HG03442 (cell line): ENCODE measurements at regions not wholly inside any gene's neighbourhood (a gene's known extent, or its start where the extent isn't known, plus 50 kb on each side); places are given as distances from the start of the nearest gene placed in this dataset.
"Not testable (repeated sequence)": the region's sequence is repeated elsewhere in the genome, so short reads cannot be mapped to it uniquely, and the experiment has no call there.

ENCODE experiments used
- ATAC-seq: cut with Tn5 transposase; IDR thresholded peaks from one replicate; pipeline ENCODE4 v1.9.1; 2021; ENCODE audit warnings: mild to moderate bottlenecking, moderate library complexity; ENCODE audit not compliant: unreplicated experiment

DNA sequence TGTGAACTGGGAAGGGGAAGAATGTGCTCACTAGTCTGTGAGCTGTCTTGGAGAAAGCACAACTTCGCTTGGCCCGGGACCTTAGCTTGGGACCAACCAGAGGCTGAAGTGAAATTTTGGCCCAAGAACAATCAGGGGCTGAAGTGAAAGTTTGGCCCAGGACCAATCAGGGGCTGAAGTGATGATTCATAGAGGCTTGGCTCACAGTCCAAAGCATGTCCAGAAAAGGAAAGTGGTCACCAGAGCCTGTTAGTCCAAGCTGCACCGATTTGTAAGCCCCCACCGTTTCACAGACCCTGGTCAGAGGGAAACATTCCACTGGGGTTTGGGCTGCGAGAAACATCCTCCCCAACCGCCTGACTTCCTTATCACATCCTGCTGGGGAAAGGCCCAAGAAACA, 763.3 kb downstream of the SPATA31A7 start:
- not testable (repeated sequence) for ATAC-seq

DNA sequence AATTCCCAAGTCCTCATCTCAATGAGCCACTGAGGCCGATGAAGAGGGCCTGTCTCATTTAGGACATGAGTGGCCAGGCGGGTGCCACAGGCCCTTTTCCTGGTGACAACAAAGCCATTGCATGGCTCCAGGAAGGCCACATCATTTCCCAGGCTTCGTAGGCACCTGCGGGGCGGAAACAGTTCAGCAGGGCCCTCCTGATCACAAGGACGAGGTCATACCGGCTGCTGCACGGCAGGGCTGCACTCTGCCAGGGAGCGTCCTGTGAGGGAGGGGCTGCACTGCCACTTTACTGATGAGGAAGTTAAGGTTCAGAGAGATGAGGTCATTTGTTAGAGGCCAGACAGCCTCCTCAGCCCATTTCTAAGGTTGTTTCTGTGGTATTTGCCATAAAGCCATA, 781.8 kb downstream of the SPATA31A7 start:
- not testable (repeated sequence) for ATAC-seq

DNA sequence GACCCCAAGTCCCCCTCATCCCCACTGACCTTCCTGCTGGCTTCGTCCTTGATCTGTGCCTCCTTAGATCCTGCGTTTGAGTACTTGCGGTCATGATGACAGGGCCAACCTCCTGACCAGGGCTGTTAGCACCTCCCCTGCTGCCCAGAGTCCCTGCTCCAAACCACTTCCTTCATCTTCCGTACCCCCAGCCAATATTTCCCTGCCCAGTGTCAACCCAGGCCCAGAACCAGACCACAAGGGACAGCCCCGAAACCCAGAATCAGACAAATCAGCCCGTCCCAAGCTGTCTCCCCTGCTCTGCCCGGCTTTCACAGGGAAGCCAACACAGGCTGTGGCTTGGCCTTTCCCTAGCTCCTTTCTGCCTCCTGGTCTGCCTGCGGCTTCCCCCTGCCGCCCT, 784.7 kb downstream of the SPATA31A7 start:
- ATAC-seq: not testable (repeated sequence)

DNA sequence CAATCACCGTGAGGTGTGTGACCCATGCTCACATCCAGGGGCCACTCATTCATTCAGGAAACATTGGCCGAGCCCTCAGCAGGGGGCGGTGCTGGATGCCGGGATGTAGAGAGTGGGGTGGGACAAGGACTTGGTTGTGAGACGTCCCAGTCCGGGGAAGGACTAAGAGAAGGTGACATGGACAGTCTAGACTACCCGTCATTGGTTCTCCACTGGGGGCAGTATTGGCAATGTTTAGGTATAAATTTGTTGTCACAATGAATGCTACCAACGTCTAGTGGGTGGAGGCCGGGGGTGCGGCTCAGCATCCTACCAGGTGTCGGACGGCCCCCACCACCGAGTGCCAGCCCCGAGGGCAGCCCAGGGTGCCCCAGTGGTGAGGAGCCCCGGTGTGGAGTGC, 786.5 kb downstream of the SPATA31A7 start:
- ATAC-seq: not testable (repeated sequence)

DNA sequence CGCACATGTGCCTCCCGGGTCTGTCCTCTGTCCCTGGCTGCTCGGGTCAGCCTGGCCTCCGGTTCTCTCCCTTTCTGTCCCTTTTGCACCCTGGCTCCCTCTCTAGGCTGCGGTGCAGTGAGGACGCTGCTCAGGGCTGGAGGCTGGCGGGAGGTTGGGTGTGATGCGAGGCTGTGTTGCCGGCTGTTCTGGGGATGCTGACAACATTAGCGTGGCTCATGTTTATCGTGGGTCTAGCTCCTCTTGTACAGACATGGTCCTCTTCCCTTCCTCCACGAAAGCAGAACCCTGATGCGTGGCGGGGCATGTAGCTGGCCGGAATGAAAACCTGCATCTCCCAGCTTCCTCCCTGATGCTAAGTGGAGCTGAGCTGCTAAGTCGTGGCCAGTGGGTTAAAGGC, 792.9 kb downstream of the SPATA31A7 start:
- ATAC-seq: not testable (repeated sequence)

DNA sequence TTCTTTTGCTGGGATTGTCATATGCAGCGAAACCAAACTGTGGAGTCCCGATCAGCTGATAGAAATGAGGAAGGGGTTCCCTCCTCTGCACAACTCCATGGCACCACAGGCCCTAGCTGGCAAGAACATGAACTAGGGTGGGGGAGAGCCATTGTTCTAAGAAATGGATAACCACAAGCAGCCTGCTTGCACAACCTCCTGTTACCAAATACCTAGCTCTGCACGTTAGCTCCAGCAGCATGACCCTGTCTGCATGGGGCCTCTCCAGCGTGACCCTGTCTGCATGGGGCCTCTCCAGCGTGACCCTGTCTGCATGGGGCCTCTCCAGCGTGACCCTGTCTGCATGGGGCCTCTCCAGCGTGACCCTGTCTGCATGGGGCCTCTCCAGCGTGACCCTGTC, 793.6 kb downstream of the SPATA31A7 start:
- ATAC-seq: not testable (repeated sequence)

DNA sequence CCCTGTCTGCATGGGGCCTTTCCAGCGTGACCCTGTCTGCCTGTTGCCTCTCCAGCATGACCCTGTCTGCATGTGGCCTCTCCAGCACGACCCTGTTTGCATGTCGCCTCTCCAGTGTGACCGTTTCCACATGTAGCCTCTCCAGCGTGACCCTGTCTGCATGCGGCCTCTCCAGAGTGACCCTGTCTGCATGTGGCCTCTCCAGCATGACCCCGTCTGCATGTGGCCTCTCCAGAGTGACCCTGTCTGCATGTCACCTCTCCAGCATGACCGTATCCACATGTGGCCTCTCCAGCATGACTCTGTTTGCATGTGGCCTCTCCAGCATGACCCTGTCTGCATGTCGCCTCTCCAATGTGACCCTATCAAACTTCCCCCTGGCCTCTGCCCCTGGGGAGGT, 794.1 kb downstream of the SPATA31A7 start:
- ATAC-seq: not testable (repeated sequence)

DNA sequence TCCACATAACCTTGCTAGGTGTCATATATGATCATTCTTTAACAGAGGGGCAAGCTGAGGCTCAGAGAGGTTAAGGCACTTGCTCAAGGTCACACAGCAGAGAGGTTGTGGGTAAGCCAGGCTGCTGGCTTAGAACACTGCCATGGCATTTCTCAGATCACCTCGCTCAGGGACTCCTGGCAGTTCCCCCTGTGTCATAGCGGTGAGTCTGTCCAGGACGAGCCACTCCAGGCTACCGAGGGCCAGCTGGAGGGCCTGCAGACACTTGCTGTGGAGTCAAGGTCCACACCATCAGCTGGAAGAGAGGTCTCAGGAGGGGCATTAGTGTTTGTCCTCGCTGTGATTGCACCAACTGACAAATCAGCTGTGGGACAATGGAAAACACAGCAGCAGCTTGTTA, 794.7 kb downstream of the SPATA31A7 start:
- not testable (repeated sequence) for ATAC-seq

DNA sequence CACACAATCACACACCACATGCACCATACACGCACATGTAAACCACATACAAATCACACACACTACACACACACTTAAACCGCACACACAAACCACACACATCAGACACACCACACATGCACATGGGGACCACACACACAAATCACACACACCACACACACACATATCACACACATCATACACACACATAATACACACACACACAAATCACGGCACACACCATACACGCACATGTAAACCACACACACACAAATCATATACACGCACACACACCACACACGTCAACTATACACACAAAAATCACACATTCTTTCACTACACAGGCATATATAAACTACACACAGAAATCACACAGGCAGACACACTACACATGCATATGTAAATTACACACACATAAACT, 802.3 kb downstream of the SPATA31A7 start:
- not testable (repeated sequence) for ATAC-seq

DNA sequence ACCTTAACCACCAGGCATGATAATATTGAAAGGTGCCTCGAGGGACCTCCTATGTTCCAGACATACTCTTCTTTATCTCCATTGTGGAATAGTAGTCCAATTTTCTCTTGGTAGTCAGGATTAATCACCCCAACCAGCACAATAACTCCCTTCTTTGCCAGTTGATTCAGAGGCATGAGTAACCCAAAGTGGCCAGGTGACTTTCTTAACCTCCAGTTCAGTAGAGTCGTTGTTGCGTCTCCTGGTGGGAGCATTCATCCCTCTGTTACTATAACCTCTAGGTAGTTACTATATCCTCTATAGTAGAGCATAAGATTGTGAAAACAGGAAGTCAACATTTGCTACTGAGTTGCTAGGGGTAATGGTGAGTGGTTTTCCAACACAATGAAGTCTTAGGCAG, 842.6 kb downstream of the SPATA31A7 start:
- not testable (repeated sequence) for ATAC-seq

DNA sequence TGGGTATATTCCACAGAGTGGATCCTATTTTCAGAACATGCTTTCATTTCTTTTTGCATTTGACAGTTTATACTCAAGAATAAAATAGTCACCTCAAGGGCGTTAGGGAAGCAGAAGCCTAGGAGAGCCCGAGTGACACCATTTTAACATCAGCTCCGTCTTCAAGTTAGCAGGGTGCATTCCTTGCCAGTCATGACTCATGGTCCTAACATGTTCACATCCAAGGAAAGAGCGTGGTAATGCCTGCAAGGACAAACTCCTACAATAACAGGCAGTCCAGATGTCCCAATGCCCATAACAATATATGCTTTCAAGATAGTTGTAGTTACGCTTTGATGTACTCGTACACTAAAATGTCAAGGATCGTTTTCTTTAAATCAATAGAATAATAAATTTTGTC, 848.4 kb downstream of the SPATA31A7 start:
- not testable (repeated sequence) for ATAC-seq

DNA sequence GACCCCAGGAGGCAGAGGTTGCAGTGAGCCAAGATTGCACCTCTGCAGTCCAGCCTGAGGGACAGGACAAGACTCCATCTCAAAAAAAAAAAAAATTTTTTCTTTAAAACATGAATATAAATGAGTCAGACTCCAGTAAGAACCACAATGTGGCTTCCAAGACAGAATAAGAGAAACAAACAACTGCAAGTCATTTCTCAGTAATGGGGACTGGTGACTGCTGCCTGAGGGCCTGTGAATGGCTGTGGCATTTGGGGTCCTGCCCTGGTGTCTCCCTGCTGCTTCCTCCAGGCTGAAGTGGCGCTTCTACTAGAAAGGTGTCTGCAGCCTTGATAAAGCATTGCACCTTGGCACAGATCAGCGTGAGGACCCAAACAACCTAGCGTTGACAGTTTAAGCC, 868.3 kb downstream of the SPATA31A7 start:
- not testable (repeated sequence) for ATAC-seq

DNA sequence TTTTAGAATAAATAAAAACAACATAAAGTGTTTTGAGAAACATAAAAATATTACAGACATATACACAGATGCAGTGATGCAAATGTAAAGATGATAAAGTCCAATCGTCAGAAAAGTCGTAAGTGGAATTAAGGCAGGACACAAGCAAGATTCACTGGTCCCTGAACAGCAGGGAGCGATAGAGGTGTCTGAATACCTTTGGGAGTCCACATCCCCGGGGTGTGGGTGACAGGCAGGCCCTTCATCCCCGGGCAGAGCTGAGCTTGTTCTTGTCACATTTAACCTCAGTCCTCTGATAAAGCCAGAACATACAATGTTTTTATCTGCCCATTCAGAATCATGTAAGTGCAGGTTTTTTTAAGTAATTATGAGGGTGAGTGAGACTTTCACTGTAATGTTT, 881.2 kb downstream of the SPATA31A7 start:
- ATAC-seq: not testable (repeated sequence)

DNA sequence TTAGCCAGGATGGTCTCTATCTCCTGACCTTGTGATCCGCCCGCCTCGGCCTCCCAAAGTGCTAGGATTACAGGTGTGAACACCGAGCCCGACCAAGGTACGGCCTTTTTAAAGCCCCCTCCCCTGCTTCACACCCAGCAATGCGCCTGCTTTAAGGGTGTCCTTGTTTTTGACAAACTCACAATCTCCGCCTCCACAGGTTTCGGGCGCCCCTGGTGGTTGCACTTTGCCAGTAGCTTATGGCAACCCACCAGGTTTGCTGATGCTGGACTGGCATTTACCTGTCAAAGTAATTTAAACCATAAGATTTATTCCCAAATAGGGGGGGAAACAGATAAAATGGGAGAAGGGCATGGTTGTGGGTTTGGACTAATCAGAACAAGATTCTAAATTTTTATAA, 883.6 kb downstream of the SPATA31A7 start:
- ATAC-seq: not testable (repeated sequence)

DNA sequence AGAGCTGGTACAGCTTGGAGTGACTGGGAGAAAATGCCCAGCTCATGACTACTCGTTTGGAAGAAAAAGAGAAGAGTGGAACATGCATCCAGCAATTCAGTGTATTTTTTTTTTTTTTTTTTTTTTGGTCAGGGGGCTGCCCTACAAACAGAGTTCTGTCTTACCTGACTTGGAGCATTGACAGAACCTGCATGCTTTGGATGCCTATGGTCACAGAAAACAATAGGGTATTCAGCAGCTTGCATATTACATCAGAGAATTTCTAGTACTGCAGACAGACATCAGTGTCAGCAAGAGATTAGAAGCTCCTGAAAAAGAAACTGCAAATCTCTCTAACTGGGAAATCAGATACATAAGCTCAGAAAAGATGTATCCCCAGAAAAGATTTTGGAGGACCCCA, 894.4 kb downstream of the SPATA31A7 start:
- not testable (repeated sequence) for ATAC-seq

DNA sequence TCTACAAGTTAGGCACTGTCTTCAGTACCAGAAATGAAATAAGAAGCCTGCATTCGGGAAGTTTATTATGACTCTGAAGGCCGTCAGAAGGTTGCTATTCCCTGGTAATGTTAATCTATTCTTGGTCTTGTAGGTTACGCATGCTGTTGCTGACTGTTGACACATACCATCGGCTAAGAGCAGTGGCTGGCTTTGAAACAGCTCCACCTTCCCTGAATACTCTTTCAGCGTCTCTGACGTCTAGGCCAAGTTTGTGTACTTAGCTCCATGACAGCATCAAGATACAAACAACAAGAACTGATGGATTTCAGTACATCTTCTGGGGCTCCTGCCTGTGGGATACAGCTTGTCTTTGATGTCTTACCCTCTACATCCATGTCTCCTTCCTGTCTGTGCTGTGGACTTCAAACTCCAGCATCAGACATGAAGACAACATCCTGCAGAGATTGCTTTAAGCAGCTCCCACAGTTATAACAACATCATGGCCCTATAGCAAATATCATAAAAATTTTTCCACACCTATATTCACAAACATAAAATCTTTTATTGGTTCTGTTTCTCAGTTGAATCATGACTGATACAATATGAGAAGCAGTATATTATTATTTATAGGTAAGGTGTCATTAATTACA, 906.0 kb downstream of the SPATA31A7 start:
- ATAC-seq: not testable (repeated sequence)

DNA sequence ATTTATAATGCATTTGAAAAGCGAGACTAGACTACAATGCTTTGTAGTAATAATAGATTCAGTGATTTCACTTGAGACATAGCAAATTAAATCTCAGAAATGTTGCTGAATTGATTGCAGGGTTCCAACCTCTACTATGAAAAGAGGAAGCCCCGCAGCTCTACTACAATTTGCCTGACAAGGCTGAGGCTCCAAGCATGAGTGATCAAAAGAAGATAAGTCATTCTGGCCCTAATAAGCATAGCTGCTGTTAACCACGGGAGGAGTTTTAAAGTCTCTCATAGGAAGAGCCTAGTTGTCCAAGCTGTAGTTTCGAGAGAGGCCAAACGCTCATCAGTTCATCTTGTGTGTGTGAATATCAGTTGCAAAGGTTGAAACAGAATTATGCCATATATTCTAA, 920.6 kb downstream of the SPATA31A7 start:
- peak; percentile 98 for ATAC-seq

DNA sequence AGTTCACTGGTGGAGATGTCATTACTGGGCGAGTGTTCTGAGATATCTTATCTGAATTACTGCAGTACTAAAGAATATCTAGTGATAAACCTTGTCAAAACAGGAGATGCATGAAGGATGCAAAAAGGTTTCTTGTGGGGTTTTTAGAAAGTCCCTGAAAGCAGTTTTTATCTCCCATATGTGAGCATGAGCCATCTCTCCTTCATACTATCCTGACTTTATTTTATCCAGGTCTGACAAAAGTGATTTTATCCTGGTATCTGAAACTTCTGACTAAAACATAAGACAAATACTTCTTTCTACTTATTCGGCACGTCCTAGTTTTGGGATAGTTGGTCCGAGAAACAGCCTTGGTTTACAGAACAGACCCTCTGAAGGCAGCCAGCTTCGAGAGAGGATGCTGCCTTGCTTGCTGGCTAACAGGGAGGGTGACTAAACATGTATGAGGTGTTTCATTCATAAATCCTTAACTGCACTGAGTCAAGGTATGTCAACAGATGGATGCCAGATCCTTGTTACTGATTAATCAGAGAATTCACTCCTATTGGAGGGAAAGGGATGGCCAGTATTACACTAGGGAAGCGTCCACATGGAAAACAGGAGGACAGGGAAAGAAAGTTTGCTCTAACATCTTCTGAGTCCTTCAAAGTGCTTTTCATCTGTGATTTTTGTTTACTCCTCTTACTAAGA, 927.3 kb downstream of the SPATA31A7 start:
- not testable (repeated sequence) for ATAC-seq

DNA sequence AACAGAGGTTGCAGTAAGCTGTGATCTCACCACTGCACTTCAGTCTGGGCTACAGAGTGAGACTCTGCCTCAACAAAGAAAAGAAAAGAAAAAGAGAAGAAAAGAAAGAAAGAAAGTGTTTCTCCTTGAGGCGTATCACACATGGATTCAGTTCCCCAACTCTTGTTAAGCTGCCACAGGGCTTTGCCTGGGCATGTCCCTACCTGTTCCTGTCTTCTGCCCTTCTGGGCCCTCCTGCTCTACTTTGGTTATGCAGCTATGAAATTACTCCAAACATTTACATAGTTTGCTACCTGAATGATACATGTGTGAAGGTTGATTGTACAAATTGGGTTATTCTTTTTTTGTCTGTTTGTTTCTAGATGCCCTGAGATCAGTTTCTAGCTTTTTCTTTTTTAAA, 929.8 kb downstream of the SPATA31A7 start:
- peak; percentile 46 for ATAC-seq

DNA sequence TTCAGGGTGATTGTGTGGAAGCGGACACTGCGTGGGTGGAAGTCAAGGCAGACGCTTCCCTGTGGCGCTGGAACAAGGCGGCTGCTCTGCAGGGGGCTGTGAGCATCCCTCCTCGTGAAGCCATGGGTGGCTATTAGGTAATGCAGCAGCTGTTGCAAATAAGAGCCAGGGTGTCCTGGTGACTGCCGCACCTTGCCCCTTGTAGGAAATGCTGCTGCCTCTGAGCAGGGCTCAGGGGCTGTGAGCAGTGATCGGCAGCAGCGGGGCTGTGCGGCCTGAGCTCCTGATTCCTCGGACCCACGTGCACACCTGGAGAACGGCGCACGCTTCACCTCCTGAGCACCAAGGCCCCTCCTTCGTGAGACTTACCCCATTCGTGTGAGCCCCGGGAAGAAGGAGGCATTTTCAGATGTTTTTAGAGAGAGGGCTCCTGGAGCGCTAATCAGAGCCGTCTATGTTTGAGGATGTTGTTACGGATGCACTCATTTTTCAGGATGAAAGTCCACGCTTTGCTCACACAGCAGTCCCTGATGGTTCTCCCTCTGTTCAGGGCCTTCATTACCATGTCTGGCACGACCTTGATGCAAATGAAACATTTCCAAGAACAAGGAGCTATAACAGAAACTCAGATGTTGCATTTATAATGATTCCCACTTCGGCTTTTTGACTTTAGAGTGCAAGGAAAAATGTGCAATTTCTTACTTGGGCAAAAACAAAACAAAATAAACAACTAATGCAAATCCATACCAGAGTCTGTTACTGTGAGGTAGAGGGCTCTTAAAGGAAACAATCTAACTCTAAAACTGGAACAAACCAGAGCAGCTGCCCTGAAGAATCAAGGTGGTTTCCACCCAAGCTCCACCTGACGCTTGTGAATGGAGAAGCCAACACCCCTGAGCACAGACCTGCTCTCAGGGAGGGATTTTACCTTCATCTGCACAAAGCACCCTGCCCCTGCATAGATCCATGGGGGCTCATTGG, 936.1 kb downstream of the SPATA31A7 start:
- ATAC-seq: not testable (repeated sequence)

DNA sequence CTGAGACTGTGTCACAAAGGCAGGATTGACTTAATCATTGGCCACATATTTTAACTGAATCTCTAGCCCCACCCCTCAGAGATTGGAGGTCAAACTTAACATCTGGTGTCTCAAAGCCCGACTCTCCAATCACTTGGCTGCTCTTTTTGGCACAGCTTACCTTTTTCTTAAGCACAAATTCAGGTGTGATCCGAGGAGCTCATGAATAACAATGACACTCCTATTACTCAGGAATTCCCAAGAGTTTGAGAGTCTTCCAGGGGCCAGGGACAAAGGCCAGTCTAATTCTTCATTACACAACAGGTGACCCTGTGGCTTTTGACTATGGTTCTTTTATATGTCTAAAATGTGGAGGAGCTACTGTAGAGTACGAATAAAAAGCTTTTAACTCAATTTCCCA, 945.2 kb downstream of the SPATA31A7 start:
- not testable (repeated sequence) for ATAC-seq
